ENCODE measurements at regions not wholly inside any gene's neighbourhood (a gene's known extent, or its start where the extent isn't known, plus 50 kb on each side); places are given as distances from the start of the nearest gene placed in this dataset.
"Not testable (repeated sequence)": the region's sequence is repeated elsewhere in the genome, so short reads cannot be mapped to it uniquely, and the experiment has no call there.

DNA sequence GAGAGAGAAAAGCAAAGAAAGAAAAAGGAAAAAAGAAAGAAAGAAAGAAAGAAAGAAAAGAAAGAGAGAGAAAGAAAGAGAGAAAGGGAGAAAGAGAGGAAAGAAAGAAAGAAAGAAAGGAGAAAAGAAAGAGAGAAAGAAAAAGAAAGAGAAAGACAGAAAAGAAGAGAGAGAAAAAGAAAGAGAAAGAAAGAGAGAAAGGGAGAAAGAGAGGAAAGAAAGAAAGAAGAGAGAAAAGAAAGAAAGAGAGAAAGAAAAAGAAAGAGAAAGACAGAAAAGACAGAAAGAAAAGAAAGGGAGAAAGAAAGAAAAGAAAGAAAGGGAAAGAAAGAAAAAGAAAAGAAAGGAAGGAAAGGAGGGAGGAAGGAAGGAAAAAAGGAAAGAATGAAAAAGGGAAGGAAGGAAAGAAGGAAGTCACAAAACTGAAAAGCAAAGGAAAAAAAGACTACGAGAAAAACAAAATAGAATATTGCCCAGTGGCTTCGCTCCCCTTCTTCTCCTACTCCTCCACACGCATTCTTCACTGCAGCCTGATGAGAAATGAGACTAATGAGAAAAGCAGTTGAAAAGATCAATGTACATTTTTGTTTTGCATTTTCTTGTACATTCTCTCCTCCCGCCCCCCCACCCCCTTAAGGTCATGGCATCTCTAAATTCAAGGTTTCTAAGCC is 170.0 kb downstream of the SOD2 start:
- DNase-seq, result no peak

DNA sequence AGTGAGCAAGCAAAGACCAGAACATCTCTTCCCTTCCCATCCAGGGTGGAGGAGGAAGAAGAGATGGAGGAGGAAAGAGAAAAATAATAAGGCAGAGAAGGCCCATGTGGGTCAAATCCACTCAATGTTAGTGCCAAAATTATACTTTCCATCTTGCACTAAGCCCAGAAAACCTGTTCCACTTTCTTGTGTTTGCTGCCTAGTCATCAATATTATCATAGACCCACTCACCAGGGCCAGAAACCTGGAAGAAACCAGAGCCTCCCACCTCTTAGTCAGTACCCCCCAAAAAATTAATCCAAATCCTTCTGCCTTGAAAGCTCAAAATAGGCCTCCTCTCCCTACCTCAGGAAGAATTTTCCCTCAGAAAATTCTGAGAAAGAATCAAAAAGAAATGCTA is 171.1 kb downstream of the SOD2 start:
- no peak for DNase-seq

DNA sequence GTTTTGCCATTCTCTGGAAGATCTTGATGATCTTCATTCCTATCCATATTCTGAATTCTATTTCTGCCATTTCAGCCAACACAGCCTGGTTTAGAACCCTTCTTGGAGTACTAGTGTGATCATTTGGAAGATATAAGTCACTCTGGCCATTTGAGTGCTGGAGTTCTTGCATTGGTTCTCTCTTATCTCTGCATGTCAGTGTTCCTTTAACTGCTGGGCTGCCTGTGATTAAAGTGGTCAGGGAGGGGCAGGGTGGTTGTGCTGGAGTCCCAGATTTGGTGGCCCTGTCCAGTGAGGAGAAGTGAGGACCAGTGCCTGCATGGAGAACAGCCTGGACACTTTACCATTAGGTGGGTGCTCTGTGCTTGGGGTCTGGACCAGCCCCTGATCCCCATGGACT is 173.0 kb downstream of the SOD2 start:
- no peak for DNase-seq

DNA sequence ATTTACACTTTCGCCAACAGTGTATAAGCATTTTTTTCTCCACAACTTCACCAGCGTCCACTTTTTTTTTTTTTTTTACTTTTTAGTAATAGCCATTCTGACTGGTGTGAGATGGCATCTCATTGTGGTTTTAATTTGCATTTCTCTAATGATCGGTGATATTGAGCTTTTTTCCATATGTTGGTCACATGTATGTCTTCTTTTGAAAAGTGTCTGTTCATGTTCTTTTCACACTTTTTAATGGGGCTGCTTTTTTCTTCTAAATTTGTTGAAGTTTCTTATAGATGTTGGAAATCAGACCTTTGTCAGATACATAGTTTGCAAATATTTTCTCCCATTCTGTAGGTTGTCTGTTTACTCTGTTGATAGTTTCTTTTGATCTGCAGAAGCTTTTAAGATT is 177.2 kb downstream of the SOD2 start:
- DNase-seq, result not testable (repeated sequence)

DNA sequence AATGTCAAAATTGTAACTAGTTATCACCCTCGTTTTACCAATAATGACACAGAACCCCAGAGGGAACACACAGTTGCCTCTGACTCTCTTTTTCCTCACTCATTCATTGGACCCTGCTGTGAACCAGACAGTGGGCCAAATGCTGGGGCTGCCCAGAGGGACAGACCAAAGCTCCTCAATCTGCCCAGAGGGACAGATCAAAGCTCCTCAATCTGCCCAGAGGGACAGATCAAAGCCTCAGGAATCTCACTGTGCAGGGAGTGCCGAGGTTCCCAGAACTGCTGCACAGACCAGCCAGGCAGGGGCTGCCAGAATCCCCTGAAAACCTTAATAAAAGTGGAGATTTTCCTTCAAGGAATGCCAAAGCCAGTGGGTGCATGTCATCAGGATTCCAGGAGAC is 179.1 kb downstream of the SOD2 start:
- peak; percentile 17 for DNase-seq

DNA sequence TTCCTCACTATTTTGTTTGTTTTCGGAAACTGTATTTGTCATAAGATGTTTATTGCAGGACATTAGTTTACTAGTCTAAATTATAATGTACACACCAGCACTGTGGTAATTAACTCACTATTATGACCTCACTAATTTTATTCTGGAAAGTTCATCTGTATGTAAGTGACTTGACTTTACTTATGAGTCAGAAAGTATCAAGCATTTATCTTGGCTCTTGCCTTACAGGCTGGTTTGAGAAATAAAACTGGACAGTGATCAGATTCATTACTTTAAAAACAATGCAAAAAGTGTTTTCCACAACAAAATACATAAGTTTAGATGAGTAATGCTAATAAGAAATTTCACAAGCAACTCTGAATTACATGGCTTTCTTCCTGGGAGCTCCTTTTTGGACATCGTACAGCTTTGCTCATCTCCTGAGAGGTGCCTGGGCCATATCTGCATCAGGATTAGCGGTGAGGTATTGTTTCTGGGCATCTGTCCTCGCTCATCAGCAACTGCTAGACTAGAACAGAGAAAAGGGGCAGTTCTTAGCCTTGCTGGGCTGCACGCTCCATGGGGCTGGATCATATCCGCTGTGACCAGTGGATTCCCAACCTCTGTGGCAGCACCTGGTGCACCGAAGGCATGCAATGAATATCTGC is 179.8 kb downstream of the SOD2 start:
- DNase-seq, result no peak

DNA sequence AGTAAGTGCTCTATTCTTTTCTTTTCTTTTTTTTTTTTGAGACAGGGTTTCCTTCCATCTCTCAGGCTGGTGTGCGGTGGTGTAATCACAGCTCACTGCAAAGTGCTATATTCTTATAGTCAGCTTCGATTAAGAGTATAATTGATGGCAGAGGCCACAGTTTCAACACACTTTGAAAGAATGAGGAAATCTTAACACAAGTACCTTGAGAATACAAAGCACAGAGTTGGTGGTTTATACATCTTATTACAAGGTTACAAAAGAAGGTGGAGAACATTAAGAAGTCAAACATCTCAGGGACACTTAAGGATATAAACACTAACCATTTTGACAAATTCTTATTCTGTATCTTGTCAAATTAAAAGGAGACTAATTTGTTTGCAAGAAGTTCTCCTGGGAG is 180.5 kb downstream of the SOD2 start:
- no peak for DNase-seq

DNA sequence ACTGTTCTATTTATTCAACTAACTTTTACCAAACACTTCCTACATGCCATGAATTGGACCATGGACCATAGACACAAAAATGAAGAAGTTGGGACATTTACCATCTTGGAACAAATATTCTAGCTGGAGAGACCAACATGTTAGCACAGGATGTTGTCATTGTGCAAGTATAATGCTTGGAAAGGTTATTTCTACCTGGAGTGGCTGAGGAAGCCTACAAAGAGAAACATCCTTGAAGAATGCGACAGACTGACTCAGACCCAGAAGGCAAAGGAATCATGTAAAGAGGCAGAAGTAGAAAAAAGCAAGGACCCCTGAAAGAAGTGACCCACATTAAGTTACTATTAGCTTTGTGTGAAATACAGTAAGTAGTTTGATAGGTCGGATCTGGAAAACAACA is 180.9 kb downstream of the SOD2 start:
- no peak for DNase-seq

DNA sequence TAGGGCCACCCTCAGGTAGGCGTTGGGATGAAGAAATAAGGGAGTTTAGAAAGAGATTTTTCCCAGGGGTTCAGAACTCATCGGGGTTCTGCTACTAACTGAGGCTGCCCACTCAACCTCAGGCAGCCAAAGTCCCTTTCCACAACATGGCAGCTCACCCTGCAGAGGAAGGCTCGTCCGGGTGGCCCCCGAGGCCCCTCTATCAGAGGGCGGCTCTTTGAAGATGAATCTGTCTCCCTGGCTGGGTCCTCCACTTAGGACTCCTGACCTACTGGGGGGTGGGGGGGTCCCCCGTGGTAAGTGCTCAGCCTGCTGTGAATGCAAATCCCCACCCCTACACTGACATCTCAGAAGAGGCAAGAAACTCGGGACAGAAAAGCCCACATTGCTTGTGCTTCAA is 182.9 kb downstream of the SOD2 start:
- DNase-seq, result no peak

DNA sequence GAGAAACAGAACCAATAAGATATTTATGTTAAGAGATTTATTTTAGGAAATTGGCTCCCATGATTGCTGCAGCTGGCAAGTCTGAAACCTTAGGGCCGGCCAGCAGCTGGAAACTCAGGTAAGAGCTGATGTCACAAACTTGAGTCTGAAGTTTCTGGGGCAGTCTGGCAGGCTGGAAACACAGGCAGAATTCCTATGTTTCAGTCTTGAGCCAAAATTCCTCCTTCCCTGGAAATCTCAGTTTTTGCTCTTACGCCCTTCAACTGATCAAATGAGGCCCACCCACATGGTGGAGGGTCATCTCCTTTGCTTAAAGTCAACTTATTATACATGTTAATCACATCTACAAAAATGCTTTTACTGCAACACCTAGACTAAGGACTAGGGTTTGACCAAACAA is 184.1 kb downstream of the SOD2 start:
- DNase-seq, result no peak

DNA sequence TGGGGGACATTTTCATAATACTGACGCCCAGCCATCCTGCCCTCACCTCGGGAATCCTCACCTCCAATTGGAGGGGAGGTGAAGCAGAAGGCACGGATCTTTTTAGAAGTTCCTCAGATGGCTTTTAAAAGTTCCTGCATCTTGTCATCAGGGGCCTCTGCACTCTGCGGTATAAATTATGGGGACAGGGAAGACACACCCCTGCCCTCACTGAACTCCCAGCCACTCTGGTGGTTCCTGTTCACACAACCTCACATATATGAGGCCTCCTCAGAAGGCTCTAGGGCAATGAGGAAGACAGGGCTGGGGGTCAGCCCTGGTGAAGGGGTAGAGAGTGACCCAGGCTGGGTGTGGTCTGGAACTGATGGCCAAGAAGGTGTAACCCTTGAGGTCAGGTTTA is 187.0 kb downstream of the SOD2 start:
- DNase-seq, result no peak

DNA sequence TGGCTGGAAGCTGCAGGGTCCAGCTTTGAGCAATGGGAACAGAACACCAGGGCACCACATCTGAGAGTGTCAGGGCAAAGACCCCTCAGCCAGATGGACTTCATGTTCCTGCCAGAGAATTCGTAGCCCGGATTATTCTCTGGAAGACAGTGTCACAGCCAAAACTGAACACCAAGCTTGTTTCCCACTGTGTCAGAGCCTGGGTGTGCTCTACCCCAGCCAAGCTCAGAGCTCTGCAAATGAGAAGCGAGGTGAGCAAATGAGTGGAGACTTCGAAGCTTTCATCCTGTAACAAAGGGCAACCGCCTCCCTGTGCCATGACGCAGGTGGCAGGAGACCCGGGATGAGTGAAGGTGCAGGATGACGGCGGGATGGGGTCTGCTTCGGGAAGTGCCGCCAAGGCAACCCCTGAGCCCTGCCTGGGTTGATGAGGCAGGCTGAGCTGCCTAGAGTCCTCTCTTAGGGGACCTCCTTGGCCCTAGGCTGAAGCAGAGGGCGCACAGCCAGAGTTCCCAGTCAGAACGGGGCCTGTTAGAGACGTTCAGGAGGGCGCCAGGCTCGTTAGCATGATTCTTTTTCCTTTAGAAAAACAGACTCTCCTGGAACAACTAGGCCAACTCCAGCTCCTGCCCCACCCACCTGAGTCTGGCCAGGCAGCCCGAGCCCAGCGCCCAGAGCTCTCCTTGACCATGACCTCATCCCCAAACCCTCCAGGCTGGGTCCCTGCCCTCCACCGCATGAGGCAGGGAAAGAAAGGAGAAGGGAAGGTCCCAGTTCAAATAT is 187.7 kb downstream of the SOD2 start:
- DNase-seq, result no peak

DNA sequence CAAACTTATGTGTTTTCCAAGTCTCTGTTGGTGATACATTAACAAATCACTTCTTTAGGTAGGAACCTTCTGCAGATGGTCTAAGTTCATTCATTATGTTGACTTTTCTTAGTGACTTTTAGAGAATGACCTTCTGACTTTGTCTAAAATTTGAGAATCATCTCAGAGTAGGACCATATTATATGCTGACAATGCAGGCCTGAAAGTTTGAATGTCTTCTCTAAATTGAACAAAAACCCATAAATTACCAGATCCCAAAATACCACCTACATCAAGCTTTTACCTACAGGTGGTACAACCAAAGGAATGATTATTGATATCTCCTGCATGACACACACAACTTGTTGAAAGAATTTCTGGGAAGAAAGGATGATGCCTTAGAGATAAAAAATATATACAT is 191.5 kb downstream of the SOD2 start:
- DNase-seq, result no peak

DNA sequence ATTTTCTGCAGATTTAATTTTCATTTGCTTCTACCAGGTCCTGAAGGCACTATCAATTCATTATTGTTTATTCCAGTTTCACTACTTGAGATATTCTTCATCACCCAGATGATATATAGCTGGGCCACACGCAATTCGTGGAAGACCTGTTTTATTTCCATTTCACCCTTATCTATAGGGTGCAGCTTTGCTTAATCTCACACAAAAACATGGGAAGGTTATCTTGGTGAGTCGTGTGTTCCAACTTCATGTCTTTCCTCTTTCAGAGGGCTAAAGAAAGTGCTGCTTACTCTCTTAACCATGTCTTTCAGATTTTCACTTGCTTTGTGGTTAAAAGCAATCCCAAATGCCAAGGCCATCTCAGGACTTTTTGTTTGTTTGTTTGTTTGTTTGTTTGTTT is 194.0 kb downstream of the SOD2 start:
- no peak for DNase-seq

DNA sequence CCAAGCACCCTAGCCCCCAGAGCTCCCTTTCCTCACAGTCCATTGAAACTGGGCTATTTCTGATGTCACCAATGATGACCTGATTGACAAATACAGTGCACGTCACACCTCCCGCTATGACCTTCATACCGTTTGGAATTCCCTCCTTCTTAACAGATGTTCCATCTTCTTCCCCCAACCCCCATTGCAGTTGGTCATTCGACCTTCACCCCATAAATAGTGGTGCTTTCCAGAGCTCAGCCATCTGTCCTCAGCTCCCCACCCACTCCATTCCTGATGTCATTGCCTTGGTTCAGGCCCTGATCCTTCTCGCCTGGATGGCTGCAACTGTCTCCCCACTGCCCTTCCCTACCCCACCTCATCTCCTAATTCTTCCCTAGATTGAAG is 198.5 kb downstream of the SOD2 start:
- no peak for DNase-seq

DNA sequence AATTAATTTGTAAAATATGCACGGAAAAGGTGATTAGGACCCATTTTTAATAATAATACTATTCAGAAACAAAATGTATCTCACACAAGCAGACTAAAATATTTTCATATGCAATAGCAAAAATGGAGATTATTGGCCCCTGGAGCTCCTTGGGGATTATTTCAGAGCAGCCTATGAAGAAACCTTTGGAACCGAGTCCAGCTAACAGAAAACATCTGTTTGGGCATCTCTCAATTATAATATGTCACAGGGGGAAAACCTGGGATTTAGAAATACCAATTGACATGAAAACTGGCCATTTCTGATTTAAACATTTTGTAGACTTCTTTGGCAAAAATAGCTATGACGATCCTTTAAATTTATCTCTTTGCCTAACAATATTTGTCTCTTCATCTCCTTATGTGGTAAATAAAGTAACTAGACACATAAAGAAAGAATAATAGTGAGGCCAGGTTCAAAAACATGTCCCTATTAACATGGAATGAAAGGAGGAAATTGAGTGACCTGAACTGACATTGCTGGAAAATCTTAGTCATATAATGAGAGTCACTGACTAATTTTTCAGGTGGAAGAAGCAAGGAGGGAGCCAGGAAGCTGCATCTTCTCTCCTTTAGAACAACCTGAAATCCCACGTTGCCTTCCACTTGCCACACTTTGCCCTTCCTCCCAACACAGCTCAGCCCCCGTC is 199.0 kb downstream of the SOD2 start:
- DNase-seq, result no peak

DNA sequence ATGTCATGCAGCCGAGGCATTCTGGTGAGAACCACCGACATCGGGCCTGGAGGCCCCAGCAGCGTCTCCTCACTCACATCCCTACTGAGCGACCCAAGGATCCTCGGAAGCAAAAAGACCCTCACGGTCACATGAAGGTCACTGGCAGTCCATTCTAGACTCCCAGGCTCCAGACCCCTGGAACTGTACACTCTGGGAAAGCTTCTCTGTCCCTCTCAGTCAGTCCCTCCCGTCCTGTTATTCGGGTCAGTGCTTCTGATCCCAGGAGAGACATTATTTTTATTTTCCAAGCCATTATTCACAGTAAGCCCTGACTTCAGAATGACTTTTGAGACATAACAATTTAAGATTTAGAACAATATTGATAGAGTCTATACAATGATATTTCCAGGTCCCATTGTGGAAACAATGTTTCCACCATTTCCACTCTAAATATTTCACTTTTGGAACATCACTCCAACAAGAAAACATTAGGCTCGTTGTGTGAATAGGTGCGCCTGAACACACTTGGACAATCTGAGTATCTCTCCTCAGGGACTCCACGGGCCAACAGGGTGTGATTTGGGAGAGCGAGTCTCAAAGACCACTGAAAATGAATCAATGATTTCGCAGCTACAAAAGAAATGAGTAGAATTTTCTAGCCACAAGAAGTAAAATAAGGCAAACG is 199.7 kb downstream of the SOD2 start:
- no peak for DNase-seq

DNA sequence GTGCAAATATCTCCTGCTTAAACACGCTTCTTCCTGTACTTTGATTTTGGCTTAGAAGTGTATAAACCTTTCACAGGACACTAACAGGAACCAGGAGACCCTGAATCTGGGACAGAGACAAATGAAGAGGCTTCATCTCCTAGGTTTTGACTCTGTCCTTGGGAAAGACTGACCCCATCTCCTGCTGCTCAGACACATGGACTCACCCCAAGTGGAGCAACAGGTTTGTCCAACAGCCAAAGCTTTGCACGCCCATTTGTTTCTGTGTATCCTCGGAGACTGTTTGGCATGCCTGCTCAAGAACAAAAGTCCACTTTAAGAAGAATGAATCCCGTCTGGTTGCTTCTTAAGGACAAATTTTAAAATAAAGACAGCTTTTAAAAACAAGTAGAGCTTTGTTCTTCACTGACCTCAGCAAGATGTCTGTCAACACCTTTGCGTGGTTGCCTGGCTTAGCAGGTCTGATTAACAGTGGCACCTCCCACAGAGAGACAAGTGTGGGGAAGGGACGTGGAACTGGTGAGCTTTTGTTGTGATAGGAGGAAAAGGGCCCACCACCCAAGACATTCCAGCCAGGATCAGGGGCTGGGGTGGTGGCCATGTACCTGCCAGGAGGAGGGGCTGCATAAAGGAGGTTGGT is 202.6 kb downstream of the SOD2 start:
- no peak for DNase-seq

DNA sequence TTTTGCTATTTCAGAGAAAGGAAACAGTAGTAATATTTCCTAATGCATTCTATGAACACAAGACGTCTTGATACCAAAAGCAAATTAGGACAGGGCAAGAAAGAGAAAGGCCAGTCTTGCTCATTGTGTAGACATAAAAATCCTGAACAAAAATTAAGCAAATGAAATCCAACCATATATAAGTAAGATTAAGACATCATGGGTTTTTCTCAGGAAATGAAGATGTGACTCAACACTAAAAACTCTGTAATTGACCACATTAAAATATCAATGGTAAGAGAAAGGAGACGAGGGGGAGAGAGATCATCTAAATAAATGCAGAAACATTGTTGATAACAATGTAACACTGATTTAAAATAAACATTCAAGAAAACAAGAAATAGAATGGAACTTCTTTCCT is 205.4 kb downstream of the SOD2 start:
- DNase-seq, result peak; percentile 28

DNA sequence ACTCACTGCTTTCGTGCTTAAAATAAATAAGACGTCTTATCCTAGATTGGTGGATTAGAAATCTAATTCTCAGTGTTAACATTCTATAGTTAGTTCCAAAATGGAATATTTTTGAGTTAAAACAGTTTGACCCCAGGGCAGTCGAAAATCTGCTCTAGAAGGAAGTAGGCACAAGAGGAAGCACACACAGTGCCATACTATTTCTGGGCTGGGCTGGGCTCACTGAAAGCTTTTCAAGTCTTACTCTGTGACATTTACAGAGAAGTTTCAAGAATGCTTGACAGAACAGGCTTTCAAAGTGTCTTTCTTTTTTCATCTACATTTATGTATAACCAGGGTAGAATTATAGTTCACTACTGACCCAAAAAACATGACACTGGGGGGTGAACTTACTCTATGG is 209.8 kb downstream of the SOD2 start:
- DNase-seq, result no peak

DNA sequence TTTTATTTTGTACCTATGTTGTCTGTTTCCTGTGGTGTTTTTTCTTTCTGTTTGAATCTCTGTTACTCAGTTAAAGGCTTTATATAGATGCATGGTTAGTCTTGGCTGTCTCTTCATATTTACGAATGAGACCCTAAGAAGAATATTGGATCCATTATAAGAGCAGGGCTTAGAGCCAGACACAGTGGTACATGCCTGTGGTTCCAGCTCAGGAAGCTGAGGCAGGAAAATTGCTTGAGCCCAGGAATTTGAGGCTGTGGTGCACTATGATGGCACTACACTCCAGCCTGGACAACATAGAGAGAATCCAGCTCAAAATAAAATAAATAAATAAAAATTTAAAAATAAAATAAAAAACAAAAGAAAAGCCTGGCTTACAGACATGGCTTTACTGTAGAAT is 211.1 kb downstream of the SOD2 start:
- no peak for DNase-seq

DNA sequence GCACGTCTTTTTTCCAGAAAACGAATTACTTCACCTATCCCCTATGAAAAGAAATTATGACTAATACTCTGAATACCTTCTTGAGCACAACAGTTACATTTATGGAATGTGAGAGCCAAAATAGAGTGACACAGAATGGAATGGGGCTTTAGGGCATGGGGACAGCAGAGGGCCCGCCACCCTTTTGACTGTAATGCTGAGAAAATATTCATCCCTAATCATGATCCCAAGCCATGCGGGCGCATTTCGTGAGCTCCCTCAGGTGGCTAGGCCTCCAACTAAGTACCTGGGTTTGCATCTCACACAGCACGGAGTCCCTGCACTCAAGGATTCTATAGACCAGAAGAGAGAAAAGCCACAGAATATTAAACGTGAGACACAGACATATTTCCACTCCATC is 212.6 kb downstream of the SOD2 start:
- no peak for DNase-seq

DNA sequence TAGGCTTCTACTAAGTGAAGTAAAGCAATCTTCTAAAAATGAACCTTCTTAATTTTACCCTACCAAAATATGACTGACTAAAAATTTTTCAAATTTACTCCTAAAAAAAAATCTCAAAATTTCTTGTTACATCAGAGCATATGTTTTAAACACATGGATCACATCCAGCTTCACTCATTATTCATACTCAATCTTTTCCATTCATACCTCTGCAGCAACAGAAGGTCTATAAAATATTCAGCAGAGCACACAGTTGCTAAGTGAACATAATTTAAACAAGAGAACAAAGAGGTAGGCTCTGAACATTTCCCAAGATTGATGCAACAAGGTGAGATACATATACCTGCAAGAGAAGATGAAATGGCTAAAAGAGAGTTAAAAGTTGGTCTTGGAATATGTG is 213.9 kb downstream of the SOD2 start:
- DNase-seq, result no peak
